ENCODE measurements at regions not wholly inside any gene's neighbourhood (a gene's known extent, or its start where the extent isn't known, plus 50 kb on each side); places are given as distances from the start of the nearest gene placed in this dataset.

GRCh38 chr16:48487287-48487686 lies 102.1 kb upstream of the SIAH1 start:
- DNase-seq (ENCODE audit: insufficient read length, low spot score) (no peak), FAIRE-seq (no peak)

GRCh38 chr16:48481772-48482171 lies 96.6 kb upstream of the SIAH1 start:
- FAIRE-seq (no peak), DNase-seq (ENCODE audit: insufficient read length, low spot score) (no peak)

GRCh38 chr16:48481211-48481610 lies 96.0 kb upstream of the SIAH1 start:
- DNase-seq (ENCODE audit: insufficient read length, low spot score) (no peak), FAIRE-seq (no peak)

- FAIRE-seq (no peak), DNase-seq (ENCODE audit: insufficient read length, low spot score) (no peak)
Observed at GRCh38 chr16:48479955-48480354, 94.7 kb upstream of the SIAH1 start.

- no peak for DNase-seq (ENCODE audit: insufficient read length, low spot score)
- FAIRE-seq: no peak
Observed at GRCh38 chr16:48479329-48479728, 94.1 kb upstream of the SIAH1 start.

GRCh38 chr16:48478393-48478792 lies 93.2 kb upstream of the SIAH1 start:
- FAIRE-seq: no peak

GRCh38 chr16:48471435-48471834 lies 86.2 kb upstream of the SIAH1 start:
- no peak for DNase-seq (ENCODE audit: insufficient read length, low spot score)
- FAIRE-seq: no peak

More at GRCh38 chr16:48478393-48478792, 93.2 kb upstream of the SIAH1 start:
- DNase-seq (ENCODE audit: insufficient read length, low spot score): no peak

- DNase-seq (ENCODE audit: insufficient read length, low spot score): no peak
- FAIRE-seq: no peak
Observed at GRCh38 chr16:48462106-48462740, 77.0 kb upstream of the SIAH1 start.

- no peak for FAIRE-seq
- DNase-seq (ENCODE audit: insufficient read length, low spot score): no peak
Observed at GRCh38 chr16:48459167-48459566, 74.0 kb upstream of the SIAH1 start.

GRCh38 chr16:48454051-48454450 lies 68.8 kb upstream of the SIAH1 start:
- DNase-seq (ENCODE audit: insufficient read length, low spot score): no peak
- no peak for FAIRE-seq

- no peak for DNase-seq (ENCODE audit: insufficient read length, low spot score)
- FAIRE-seq: no peak
Observed at GRCh38 chr16:48452991-48453760, 68.0 kb upstream of the SIAH1 start.

GRCh38 chr16:48451323-48451722 lies 66.1 kb upstream of the SIAH1 start:
- DNase-seq (ENCODE audit: insufficient read length, low spot score) (no peak), FAIRE-seq (no peak)

GRCh38 chr16:48450367-48450766 lies 65.2 kb upstream of the SIAH1 start:
- DNase-seq (ENCODE audit: insufficient read length, low spot score) (no peak), FAIRE-seq (no peak)

GRCh38 chr16:48448841-48449481 lies 63.7 kb upstream of the SIAH1 start:
- FAIRE-seq: no peak
- no peak for DNase-seq (ENCODE audit: insufficient read length, low spot score)

GRCh38 chr16:48447940-48448536 lies 62.8 kb upstream of the SIAH1 start:
- no peak for FAIRE-seq
- no peak for DNase-seq (ENCODE audit: insufficient read length, low spot score)

- DNase-seq (ENCODE audit: insufficient read length, low spot score): no peak
- FAIRE-seq: no peak
Observed at GRCh38 chr16:48447428-48447827, 62.2 kb upstream of the SIAH1 start.

GRCh38 chr16:48446534-48446920 lies 61.3 kb upstream of the SIAH1 start:
- DNase-seq (ENCODE audit: insufficient read length, low spot score) (no peak), FAIRE-seq (no peak)

- no peak for DNase-seq (ENCODE audit: insufficient read length, low spot score)
- FAIRE-seq: no peak
Observed at GRCh38 chr16:48445782-48446533, 60.7 kb upstream of the SIAH1 start.

- DNase-seq (ENCODE audit: insufficient read length, low spot score): peak; percentile 70
Observed at GRCh38 chr16:48444574-48444973, 59.4 kb upstream of the SIAH1 start.

GRCh38 chr16:48442379-48442778 lies 57.2 kb upstream of the SIAH1 start:
- no peak for DNase-seq (ENCODE audit: insufficient read length, low spot score)
- FAIRE-seq: no peak

More at GRCh38 chr16:48444574-48444973, 59.4 kb upstream of the SIAH1 start:
- no peak for FAIRE-seq

GRCh38 chr16:48441863-48442279 lies 56.7 kb upstream of the SIAH1 start:
- FAIRE-seq: no peak
- DNase-seq (ENCODE audit: insufficient read length, low spot score): no peak

All from HTR-8/SVneo (cell line).